ENCODE measurements at regions not wholly inside any gene's neighbourhood (a gene's known extent, or its start where the extent isn't known, plus 50 kb on each side); places are given as distances from the start of the nearest gene placed in this dataset.
A peak's percentile ranks its signal among the peaks of the same experiment; 100 is the strongest.

DNA sequence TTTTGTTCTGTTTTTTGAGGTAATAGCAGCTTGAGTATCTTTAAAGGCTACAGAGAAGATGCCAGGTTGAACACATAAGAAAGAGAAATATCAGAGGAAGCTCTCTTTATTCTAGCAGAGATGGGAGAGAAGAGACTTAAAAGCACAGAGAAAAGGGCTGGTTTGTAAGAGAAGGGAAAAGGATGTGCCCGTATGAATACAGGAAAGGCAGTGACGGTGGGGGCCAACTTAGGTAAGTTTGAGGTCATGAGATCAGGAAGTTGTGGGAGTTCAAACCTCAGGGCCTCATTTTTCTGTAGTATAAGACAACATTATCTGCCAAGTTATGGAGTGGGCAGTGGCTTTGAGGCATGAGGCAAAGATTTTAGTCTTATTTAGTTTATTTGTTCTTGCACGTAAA is 121.3 kb upstream of the S100G start:
- Mint-ChIP-seq H3K27ac (peak overlapping the region; percentile 77), H3K4me1 (ENCODE audit: low read depth) (peaks cover 42% of the 10 kb centered on the region), H3K36me3 (ENCODE audit: low read depth) (peaks cover 8% of the 10 kb centered on the region), H3K9me3 (peaks cover 16% of the 10 kb centered on the region), H3K27me3 (no peaks in the 10 kb centered on the region), H3K4me3 (peak overlapping the region; percentile 37)
- DNase-seq: no peak
